Retinal pigment epithelial cell (primary cell): ENCODE measurements at regions not wholly inside any gene's neighbourhood (a gene's known extent, or its start where the extent isn't known, plus 50 kb on each side); places are given as distances from the start of the nearest gene placed in this dataset.

Experiments used
- DNase-seq: peaks from one replicate; pipeline ENCODE4 v3.0.0-alpha.2; 2010; ENCODE audit warnings: low read depth
- H3K4me3 ChIP-seq: 2 replicates; pipeline ENCODE4 v1.5.1; 2011; ENCODE audit warnings: mild to moderate bottlenecking, low read length, control low read depth, moderate library complexity
- TF ChIP-seq, protein P1 (sequence below): conservative IDR thresholded peaks from 2 replicates; pipeline ENCODE4 v1.5.1; 2011; ENCODE audit warnings: low read depth, low read length, control low read depth, inconsistent platforms

DNA sequence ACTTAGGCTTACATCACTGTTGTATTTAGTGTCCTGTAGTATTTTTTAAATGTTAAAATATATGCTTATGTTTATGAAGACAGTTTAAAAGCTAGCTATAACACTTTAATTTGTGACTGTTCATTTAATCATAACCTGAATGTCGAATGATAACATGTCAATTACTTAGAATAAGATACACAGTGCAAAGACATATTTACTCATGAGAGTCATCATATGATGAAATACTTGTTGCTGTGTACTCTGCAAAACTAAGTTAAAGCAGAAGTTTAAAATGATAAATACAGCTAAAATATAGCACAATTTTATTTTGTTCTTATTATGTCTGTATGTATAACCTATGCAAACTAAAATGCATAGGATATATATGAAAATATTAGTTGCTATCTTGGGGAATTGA lies 497.4 kb downstream of the FSCB start:
- DNase-seq: no peak
- TF ChIP-seq, protein P1, sequence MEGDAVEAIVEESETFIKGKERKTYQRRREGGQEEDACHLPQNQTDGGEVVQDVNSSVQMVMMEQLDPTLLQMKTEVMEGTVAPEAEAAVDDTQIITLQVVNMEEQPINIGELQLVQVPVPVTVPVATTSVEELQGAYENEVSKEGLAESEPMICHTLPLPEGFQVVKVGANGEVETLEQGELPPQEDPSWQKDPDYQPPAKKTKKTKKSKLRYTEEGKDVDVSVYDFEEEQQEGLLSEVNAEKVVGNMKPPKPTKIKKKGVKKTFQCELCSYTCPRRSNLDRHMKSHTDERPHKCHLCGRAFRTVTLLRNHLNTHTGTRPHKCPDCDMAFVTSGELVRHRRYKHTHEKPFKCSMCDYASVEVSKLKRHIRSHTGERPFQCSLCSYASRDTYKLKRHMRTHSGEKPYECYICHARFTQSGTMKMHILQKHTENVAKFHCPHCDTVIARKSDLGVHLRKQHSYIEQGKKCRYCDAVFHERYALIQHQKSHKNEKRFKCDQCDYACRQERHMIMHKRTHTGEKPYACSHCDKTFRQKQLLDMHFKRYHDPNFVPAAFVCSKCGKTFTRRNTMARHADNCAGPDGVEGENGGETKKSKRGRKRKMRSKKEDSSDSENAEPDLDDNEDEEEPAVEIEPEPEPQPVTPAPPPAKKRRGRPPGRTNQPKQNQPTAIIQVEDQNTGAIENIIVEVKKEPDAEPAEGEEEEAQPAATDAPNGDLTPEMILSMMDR: no peak
- no peak overlapping the region for H3K4me3 ChIP-seq

DNA sequence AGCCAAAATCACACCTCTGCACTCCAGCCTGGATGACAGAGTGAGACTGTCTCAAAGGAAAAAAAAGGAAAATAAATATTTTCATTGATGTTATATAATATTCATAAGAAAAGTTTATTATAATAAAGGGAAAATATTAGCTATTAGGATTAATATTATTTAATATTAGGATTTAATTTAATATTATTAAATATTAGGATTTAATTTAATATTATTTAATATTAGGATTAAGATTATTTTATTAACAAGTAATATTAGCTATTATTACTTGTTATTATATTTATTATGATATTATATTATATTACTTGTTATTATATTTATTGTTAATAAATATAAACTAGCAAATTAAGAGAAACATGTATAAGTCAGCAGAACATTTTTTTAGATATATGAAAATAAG lies 518.1 kb downstream of the FSCB start:
- H3K4me3 ChIP-seq: no peak overlapping the region
- DNase-seq: no peak
- TF ChIP-seq, protein P1: no peak

DNA sequence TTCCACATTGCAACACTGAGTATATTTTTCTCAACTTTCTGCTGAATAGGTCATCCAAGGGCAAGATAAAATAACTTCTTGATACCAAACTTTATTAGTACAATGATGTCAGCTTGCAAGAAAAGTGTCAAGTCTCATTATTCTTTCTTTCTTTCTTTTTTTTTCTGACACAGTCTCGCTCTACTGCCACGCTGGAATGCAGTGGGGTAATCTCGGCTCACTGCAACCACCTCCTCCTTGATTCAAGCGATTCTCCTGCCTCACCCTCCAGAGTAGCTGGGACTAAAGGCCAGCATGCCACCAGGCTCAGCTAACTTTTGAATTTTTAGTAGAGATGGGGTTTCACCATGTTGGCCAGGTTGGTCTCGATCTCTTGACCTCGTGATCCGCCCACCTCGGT lies 523.4 kb downstream of the FSCB start:
- H3K4me3 ChIP-seq: no peak overlapping the region
- TF ChIP-seq, protein P1: no peak
- no peak for DNase-seq

DNA sequence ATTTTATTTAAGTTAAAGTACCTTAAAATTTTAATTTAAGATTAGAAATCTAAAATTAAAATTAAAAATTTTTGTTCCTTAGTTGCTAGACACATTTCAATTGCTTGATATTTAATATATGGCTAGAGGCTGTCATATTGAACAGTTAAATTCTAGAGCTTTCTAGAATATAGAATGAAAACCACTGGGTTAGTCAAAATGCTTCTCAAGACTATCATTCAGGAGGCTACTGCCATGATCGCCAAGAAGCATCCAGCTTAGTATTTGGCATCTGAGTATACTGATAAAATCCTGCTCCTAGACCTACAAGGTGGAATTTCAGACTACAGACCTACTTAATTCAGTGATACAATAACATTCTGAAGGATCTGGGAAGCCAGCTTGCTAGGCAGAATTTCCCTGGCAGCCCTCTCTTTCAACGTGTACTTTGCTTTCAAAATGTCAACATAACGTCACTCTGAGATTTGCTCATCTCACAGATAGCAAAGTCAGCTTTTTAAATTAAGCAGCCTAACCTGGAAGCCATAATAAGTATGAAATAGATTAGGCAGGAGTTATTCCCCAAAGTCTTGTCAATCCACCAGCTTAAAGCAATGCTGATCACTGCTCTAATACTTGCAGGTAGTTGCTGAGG lies 525.8 kb downstream of the FSCB start:
- no peak overlapping the region for H3K4me3 ChIP-seq
- TF ChIP-seq, protein P1: no peak
- DNase-seq: no peak

DNA sequence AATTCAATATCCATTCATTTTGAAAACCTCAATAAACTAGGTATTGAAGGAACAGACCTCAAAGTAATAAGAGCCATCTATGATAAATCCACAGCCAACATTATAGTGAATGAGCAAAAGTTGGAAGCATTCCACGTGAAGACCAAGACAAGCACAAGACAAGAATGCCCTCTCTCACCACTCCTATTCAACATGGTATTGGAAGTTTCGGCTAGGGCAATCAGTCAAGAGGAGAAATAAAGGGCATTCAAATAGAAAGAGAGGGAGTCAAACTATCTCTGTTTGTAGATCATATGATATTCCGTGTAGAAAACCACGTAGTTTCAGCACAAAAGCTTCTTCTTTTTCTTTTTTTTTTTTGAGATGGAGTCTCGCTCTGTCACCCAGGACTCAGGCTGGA lies 550.3 kb downstream of the FSCB start:
- no peak for DNase-seq
- TF ChIP-seq, protein P1: no peak
- no peak overlapping the region for H3K4me3 ChIP-seq

DNA sequence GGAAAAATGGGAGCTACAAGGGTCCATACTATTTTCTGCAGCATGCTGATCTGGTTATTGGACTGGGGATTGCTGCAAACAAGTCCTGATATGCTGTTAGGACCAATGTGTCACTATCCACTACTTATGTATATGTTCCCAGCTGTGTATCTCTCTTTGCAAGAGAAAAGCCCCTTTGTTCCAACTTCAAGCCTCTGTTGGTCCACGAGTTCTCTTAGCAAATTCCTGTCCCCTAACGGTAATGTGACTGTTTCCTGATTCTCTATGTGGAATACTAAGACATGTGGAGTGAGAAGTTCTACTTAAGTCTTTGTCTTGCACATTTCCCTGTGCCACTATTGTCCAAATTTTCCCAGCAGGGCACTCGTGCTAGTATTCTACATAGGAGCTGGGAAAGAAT lies 557.7 kb downstream of the FSCB start:
- no peak for DNase-seq
- no peak overlapping the region for H3K4me3 ChIP-seq
- TF ChIP-seq, protein P1: no peak

DNA sequence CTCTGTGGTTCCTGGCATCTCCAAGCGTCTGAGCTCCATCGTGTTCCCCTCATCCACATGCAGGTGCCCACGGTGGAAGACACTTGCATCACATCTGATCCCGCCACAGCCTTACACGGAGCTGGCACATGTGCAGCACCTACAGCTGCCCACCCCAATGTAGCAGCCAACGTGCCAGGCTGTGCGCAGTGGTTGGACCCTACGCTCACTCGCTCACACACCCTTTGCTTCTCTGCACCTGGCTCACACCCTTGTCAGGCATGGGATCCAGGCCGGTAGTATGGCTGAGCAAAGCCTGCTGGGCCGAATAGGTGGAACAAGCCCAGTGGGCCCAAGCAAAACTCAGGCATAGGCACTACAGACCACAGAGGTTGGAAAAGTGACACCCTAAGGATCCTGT lies 567.2 kb downstream of the FSCB start:
- no peak overlapping the region for H3K4me3 ChIP-seq
- TF ChIP-seq, protein P1: no peak
- DNase-seq: no peak
